Sigmoid colon (tissue), 6 donors: ENCODE measurements at regions not wholly inside any gene's neighbourhood (a gene's known extent, or its start where the extent isn't known, plus 50 kb on each side); places are given as distances from the start of the nearest gene placed in this dataset.

Source experiments
- DNase-seq: peaks from one replicate; pipeline ENCODE4 v3.0.0-alpha.2; 2019
- H3K27ac ChIP-seq, 4 donors: fragments of 200-600 bp; sonication (generic); one replicate each; pipeline ENCODE4 v1.5.1; 2016 to 2019; ENCODE audit warnings: mild to moderate bottlenecking in 1 of 4
- H3K27me3 ChIP-seq, 3 donors: fragments of 200-600 bp; sonication (generic); one replicate each; pipeline ENCODE4 v1.5.1; 2019; ENCODE audit warnings: mild to moderate bottlenecking in 1 of 3
- H3K36me3 ChIP-seq, 4 donors: fragments of 200-600 bp; sonication (generic); one replicate each; pipeline ENCODE4 v1.5.1; 2016 to 2019
- H3K4me1 ChIP-seq, 4 donors: fragments of 200-600 bp; sonication (generic); one replicate each; pipeline ENCODE4 v1.5.1; 2017 to 2019
- H3K4me3 ChIP-seq, 4 donors: fragments of 200-600 bp; sonication (generic); one replicate each; pipeline ENCODE4 v1.5.1; 2017 to 2019; ENCODE audit warnings: mild to moderate bottlenecking in 2 of 4, moderate library complexity in 1 of 4
- H3K9me3 ChIP-seq, 4 donors: fragments of 200-600 bp in 3 of 4; sonication (generic) in 3 of 4; one replicate each; pipeline versions ENCODE4 v1.5.1 to v1.6.1; 2013 to 2019
- CTCF ChIP-seq, 4 experiments: fragments of 450-650 bp in 3 of 4; fragments of 200-600 bp in 1 of 4; IDR thresholded peaks; one replicate each; pipeline ENCODE4 v1.5.1; 2016 to 2019; ENCODE audit warnings: antibody characterized with exemption in 4 of 4, mild to moderate bottlenecking in 3 of 4, moderate library complexity in 2 of 4
- EP300 ChIP-seq, 4 donors: sonication (generic); formaldehyde crosslinking; IDR thresholded peaks; one replicate each; pipeline ENCODE4 v1.6.1; 2017; ENCODE audit warnings: antibody characterized with exemption in 4 of 4
- POLR2A ChIP-seq, 2 donors: fragments of 450-650 bp; IDR thresholded peaks; one replicate each; pipeline ENCODE4 v1.6.1; 2016; ENCODE audit warnings: antibody characterized with exemption in 2 of 2, mild to moderate bottlenecking in 2 of 2, moderate library complexity in 2 of 2
- POLR2AphosphoS5 ChIP-seq, 4 donors: sonication (generic); formaldehyde crosslinking; IDR thresholded peaks; one replicate each; pipeline ENCODE4 v1.6.1; 2017; ENCODE audit warnings: antibody characterized with exemption in 4 of 4
- WGBS, 2 donors: extraction: QIAGEN DNeasy Blood & Tissue Kit; methylation state at CpG; one replicate each; pipeline ENCODE4 v1.1.7; 2013; 5-methylcytosine and 5-hydroxymethylcytosine counted together
- intact Hi-C: fragments of 100-400 bp; cut with DNase I; formaldehyde crosslinking; loops from one replicate; pipeline ENCODE4 v1.15.1; 2023
- donor health status: healthy with polysubstance abuse.
- donor health status: healthy.

- TF ChIP-seq EP300 (IDR thresholded peaks at IDR 0.05) (no peak), POLR2AphosphoS5 (IDR thresholded peaks at IDR 0.05) (no peak), POLR2A (IDR thresholded peaks at IDR 0.05) (no peak), CTCF (IDR thresholded peaks at IDR 0.05) (no peak)
- H3K9me3 ChIP-seq: no peaks in the 10 kb centered on the region
- 47 to 76% methylated on average over 2 of the region's 2 CpGs for WGBS, 2 donors
- H3K27ac ChIP-seq: no peak overlapping the region
- H3K36me3 ChIP-seq: no peaks in the 10 kb centered on the region
- H3K4me1 ChIP-seq: no peaks in the 10 kb centered on the region
- no peak for DNase-seq
- intact Hi-C loops: no loop called here
- no peaks in the 10 kb centered on the region for H3K27me3 ChIP-seq
- no peak overlapping the region for H3K4me3 ChIP-seq
Measured at GRCh38 chr10:21257919-21258318, 267.6 kb downstream of the SKIDA1 start.

DNA sequence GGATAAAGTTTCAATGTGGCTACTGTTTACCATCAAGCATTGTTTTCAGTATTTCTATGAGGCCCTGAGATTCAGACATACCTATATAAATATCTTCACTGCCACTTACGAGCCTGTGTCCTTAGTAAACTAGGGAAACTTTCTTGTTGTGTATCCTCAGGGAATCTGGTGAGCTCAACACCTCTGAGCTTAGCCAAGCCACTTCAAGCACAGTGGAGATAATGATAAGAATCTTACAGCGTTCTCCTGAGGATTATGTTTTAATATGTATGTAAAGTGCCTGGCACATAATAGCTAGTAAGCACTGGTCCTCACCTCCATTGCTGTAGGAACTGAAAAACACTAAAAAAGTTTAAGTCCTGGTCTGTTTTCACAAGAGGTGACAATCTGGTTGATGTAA is 268.3 kb downstream of the SKIDA1 start:
- H3K4me1 ChIP-seq: no peaks in the 10 kb centered on the region
- no peaks in the 10 kb centered on the region for H3K27me3 ChIP-seq
- TF ChIP-seq CTCF (IDR thresholded peaks at IDR 0.05) (no peak), POLR2AphosphoS5 (IDR thresholded peaks at IDR 0.05) (no peak), POLR2A (IDR thresholded peaks at IDR 0.05) (no peak), EP300 (IDR thresholded peaks at IDR 0.05) (no peak)
- no peaks in the 10 kb centered on the region for H3K36me3 ChIP-seq
- no peaks in the 10 kb centered on the region for H3K9me3 ChIP-seq
- intact Hi-C loops: no loop called here
- H3K4me3 ChIP-seq: no peak overlapping the region
- WGBS, 2 donors: 89 to 90% methylated on average over 2 of the region's 2 CpGs
- H3K27ac ChIP-seq: no peak overlapping the region
- DNase-seq: no peak

- Histone ChIP-seq H3K27me3 (no peaks in the 10 kb centered on the region), H3K27ac (no peak overlapping the region), H3K9me3 (no peaks in the 10 kb centered on the region), H3K36me3 (no peaks in the 10 kb centered on the region), H3K4me3 (no peak overlapping the region), H3K4me1 (no peaks in the 10 kb centered on the region)
- 90 to 94% methylated on average over 1 of the region's 1 CpG for WGBS, 2 donors
- no peak for DNase-seq
- TF ChIP-seq POLR2AphosphoS5 (IDR thresholded peaks at IDR 0.05) (no peak), POLR2A (IDR thresholded peaks at IDR 0.05) (no peak), CTCF (IDR thresholded peaks at IDR 0.05) (no peak), EP300 (IDR thresholded peaks at IDR 0.05) (no peak)
- intact Hi-C loops: no loop called here
Measured at GRCh38 chr10:21249435-21249834, 276.0 kb downstream of the SKIDA1 start.

DNA sequence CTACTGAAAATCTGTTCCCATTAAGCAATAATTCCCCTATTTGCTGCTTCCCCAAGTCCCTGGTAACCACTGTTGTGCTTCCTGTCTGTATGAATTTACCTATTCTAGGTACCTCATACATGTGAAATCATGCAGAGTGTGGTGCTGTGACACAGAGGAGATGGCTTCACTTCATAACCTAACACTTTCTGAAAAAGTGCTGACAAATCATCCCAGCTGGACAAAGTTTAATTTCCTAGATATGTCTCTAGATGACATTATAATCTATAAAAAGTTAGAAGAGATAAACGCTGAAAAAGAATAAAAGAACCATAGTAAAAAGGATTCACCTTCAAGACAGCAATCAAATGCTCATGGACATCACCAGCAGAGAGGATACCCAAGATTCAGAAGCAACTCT is 277.9 kb downstream of the SKIDA1 start:
- H3K9me3 ChIP-seq: no peaks in the 10 kb centered on the region
- intact Hi-C loops: no loop called here
- TF ChIP-seq CTCF (IDR thresholded peaks at IDR 0.05): no peak
- TF ChIP-seq POLR2A (IDR thresholded peaks at IDR 0.05): no peak
- no peak for TF ChIP-seq EP300 (IDR thresholded peaks at IDR 0.05)
- no peak for TF ChIP-seq POLR2AphosphoS5 (IDR thresholded peaks at IDR 0.05)
- H3K4me1 ChIP-seq: no peaks in the 10 kb centered on the region
- WGBS, 2 donors: 47 to 75% methylated on average over 1 of the region's 1 CpG
- H3K4me3 ChIP-seq: no peak overlapping the region
- no peaks in the 10 kb centered on the region for H3K36me3 ChIP-seq
- DNase-seq: no peak
- no peak overlapping the region for H3K27ac ChIP-seq
- no peaks in the 10 kb centered on the region for H3K27me3 ChIP-seq

DNA sequence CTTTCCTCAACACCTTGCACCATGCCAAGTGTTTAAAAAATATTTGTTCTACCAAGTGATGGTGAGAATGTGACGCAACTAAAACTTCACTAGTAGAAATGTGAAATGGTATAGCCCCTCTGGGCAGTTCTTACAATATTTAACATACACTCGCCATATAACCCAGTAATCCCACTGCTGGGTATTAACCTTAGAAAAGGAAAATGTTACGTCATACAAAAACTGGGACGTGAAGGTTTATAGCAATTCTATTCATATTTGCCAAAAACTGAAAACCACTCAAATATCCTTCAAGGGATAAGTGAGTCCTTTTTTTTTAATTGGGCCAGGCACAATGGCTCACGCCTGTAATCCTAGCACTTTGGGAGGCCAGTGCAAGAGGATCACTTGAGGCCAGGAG is 279.3 kb downstream of the SKIDA1 start:
- no peaks in the 10 kb centered on the region for H3K9me3 ChIP-seq
- DNase-seq: no peak
- intact Hi-C loops: no loop called here

More for the DNA sequence above, 279.3 kb downstream of the SKIDA1 start:
- H3K4me1 ChIP-seq: no peaks in the 10 kb centered on the region
- WGBS, 2 donors: 93 to 95% methylated on average over 5 of the region's 5 CpGs
- no peak overlapping the region for H3K4me3 ChIP-seq
- TF ChIP-seq EP300 (IDR thresholded peaks at IDR 0.05) (no peak), POLR2AphosphoS5 (IDR thresholded peaks at IDR 0.05) (no peak), POLR2A (IDR thresholded peaks at IDR 0.05) (no peak), CTCF (IDR thresholded peaks at IDR 0.05) (no peak)
- no peaks in the 10 kb centered on the region for H3K36me3 ChIP-seq
- no peaks in the 10 kb centered on the region for H3K27me3 ChIP-seq
- H3K27ac ChIP-seq: no peak overlapping the region
